GM19372 (cell line): ENCODE measurements at regions not wholly inside any gene's neighbourhood (a gene's known extent, or its start where the extent isn't known, plus 50 kb on each side); places are given as distances from the start of the nearest gene placed in this dataset.

Source experiments
- ATAC-seq: cut with Tn5 transposase; IDR thresholded peaks from one replicate; pipeline ENCODE4 v1.9.1; 2021; ENCODE audit warnings: mild to moderate bottlenecking, low read depth, moderate library complexity; ENCODE audit not compliant: unreplicated experiment

DNA sequence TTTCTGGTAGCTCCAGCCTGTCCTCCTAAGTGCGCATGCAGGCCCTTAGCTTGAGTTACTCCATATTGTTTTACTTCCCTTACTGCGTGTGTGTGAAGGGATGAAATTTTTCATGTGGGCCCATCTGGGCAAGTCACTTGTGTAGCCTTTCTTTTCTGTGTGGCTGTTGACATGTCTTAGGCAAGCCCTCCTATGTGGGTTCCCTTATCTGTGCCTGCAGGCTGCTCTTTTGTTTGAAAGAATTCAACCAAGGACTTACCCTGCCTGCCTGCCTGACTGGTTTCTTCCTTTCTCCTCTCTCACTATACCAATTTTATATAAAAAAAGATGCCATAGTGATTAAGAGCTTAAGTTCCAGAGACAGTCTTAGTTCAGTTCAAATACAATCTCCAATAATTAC is 249.3 kb downstream of the ATG4C start:
- no peak for ATAC-seq

DNA sequence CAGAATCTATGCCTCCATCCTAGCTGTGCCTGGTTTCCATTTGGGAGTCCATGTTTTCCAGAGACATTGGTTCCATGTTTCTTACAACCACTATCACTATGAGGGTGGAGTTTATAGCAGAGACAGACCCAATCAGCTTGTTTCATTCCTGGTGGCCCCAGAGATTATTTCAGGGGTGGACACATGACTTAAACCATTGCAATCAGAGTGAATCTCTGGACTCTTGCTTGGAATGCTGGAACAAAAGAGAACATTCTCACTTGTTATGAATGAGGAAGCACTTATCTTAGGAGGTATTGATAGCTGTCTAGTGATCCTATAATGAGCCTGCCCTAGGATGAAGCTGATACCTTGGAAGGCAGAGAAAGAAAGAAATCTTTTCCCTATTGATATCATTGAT is 250.3 kb downstream of the ATG4C start:
- ATAC-seq: no peak

DNA sequence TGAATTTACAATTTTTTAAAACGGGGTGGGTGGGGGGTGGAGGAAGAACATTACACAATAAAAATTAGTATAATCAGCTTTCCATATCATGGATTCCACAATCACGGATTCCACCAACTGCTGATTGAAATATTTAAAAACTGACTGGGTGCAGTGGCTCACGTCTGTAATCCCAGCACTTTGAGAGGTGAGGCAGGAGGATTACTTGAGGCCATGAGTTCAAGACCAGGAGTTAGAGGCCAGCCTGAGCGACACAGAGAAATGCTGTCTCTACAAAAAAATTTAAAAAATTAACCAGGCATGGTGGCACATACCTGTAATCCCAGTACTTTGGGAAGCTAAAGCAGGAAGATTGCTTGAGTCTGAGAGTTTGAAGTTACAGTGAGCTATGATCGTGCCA is 254.7 kb downstream of the ATG4C start:
- ATAC-seq: no peak

DNA sequence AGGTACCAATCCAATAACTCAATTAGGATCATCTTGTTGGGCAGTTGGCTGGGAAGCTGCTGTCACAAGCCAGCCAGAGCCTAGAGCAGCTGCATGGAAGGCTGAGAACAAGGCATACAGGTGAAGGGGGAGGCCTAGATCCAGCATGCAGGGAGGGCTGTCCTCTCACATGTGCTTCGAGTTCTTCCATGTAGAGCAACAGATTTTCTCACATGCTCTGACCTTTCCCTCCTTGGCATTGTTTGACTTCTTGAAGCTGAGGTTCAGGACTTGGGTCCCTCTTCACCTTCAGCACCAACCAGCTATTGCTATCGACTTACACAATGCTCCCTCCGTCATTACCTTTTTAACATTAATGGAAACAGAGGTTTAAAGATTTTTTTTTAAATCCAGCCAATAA is 257.7 kb downstream of the ATG4C start:
- ATAC-seq: no peak

DNA sequence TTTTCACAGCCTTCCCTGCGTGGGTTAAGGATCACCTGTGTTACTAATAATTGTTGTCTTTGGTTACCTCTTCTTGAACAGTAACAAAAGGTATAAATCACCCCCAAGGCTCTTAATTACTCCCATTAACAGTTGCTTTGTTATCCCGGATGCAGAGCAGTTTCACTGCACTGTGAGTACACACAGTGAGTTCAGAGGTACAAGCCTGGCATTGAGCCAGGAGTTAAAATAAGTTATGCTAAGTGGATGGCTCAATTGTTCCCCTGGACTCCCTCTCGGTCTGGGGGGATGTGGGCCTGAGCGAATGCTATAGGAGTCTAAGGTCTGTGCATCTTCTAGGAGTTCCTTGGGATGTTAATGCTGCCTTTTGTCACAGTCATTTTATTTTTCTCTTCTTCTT is 258.3 kb downstream of the ATG4C start:
- ATAC-seq: no peak

DNA sequence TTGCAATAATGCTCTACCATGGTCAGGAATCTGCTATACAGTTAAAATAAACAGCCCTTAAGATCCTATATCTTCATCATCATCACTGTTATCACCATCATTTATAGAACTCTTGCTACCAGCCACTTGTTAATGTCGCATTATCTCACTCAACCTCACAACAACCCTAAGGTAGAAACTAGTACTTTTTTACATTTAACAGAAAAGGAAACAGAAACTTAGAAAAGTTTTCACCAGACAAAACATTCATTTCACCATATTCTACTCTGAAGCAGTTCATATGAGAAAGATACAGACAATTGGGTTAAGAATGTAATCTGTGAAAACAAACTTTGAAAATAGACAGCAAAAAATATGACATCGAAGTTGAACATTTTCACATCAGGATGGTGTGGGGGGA is 262.6 kb downstream of the ATG4C start:
- ATAC-seq: no peak

DNA sequence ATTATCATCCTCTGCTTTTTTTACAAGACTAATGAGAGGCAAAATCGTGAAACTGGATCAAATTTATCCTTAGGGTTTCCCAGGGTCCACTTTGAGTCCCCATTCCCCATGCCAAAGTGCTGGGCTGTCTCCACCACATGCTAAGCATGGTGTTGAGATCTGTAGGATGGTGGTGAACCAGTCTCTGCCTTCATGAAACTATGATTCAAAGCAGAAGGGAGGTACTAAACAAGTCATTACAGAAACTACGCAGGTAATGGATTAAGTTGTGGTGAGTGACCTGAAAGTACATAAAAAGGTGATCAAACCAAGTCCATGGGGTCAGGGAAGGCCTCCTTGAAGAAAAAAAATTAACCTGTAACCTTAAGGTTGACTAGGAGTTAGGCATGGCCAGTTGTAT is 265.2 kb downstream of the ATG4C start:
- no peak for ATAC-seq

DNA sequence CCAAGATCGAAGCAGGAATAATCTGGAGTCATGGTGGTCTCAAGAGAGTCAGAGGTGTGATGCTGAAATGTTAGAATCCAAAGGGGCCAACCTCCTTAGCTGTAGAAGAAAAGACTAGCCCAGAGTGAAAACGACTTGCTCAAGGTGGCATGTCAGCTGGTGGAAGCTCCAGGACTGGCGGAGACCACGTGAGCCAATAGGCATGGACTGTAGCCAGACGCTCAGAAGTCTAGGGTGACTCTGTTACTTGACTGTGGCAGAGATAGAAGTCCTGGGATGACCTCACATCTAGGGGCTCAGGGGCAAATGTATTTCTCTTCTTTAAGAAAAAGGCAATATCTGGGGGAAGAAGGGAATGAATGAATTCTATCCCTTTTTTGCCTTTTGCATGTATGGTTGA is 267.4 kb downstream of the ATG4C start:
- no peak for ATAC-seq

DNA sequence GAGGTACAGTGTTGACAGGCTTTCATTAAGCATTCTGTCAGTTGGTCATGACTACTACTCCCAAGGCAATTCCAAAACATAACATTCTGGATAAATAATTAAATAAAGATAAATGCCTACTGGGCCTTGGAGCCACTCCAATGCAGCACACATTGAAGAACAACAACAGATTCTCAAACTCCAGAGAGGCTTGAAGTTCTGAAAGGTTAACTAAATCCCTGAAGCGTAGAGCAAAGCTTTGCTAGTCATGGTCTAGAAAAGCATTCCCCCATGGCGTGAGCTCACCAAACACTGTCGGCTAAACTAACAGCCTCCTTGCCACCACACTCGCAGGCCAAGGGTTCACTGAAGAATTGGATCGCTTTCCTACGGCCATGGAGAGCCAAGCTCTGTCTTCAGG is 268.0 kb downstream of the ATG4C start:
- ATAC-seq: no peak

DNA sequence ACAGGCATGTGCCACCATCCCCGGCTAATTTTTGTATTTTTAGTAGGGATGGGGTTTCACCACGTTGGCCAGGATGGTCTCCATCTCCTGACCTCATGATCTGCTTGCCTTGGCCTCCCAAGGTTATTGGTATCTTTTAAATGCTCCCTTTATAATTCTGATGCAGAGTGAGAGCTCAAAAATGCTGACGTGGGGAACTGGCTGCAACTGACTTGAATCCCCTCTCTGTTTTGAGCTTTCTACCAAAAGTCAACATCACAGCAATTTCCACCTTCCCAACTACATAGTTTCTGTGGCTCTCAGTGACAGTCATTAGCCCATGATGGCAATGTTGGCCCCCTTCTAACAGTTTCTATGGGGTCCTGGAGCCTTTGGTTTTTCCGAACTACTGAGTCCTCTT is 268.2 kb upstream of the FOXD3 start:
- no peak for ATAC-seq

DNA sequence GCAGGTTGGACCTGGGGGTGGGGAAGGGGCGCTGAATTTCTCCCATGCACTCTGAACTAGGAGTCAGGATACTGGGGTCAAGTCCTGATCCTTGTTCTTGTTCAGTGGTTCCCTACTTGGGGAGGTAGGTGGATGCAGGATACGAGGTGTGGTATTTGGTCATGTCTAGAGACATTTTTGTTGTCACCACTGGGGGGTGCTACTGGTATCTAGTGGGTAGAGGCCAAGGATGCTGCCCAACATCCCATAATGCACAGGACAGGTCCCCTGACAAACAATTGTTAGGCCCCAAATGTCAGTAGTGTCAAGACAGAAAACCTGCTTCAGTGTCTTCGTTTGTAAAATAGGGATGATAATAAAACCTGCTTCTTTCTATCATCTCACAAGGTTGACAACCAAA is 259.0 kb upstream of the FOXD3 start:
- ATAC-seq: no peak

DNA sequence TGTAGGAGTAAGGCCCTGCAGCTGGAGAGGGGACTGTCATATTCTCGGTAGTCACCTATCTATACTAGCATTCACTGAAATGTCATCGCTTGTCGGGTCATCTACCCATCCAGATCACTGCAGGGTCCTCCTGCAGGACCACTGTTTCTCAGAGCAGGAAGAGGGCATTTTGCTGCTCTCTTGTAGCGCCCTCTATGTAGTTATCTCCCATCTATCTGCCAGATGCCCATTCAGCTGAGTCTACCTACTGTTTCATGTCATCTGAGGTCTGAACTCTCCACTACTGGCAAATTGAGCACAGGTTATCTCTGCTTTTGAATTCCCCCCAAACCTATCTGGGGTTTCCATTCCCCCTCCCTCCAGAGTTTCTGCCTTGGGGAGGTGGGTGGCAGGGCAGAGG is 258.2 kb upstream of the FOXD3 start:
- ATAC-seq: no peak

DNA sequence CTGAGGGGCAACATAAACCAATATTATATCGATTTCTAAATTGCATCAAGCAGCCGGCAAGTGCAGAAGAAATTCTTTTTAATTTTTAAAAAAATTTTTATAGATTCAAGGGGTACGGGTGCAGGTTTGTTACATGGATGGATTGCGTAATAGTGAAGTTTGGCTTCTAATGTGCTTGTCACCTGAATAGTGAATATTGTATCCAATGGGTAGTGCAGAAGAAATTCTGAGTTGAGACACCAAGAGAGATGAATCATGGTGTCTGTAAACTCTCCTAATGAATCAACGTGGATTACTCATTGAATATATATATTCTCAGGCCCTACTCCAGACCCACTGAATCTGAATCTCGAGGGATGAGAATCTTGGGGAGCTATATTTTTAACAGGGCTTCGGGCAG is 253.7 kb upstream of the FOXD3 start:
- ATAC-seq: no peak

DNA sequence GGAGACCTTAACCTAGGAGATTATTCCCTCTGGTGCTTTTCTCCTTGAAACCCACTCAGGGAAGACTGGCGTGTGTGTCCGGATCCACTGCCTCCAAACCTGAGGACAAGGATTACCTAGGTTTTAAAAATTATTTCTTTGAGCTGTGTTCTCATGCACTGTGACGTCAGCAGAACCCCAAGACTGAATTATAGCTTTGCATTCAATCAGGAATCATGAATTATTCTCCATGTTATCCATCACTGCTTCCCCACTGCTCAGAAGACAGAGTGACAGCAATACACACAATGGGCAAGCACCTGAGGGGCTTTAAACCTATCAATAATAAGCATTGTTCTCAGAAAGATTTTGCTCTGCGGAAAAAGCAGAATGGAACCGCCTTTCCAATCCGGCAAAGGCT is 253.2 kb upstream of the FOXD3 start:
- no peak for ATAC-seq

DNA sequence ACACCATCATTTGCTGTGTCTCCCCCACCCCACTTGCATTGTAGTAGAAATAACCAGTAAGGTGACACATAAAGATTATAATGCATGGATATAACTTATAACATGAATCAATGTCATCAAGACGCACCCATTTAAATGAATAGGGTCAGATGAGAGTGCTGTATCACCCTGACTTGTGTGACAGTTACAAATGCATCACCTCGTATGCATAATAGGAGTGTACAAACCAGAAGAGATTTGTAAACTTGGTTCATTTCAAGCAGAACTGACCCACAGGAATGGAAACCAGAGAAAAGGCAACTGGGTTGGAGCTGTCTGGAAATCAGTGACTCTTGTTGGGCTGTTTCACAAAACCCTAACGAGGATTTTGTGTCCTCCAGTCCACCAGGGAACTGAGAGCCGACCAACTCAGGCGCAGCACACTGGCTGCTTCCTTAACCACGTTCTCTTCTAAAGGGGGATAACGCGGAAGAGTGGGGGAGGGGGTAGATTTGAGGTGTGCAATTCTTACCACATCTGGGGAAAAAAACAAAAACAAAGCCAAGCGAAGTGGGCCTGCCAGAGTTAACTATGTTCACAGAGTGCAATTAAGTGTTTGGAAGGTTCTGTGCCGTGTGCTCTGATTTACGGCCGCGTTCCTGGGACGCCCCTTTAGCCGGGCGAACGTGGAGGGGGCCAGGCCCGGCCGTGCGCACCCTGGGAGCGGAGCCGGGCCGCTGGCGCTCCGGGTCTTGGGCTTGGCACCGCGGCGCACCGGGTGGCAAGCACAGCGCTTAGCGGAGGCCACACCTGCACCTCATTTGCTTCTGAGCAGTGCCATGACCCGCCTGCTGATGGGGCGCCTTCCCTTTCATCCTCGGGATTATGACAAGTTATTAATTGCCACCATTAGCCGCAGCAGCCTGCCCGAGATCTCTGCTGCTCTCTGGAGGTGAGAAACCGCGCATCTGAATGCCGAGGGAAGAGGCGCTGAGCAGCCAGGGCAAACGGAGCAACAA is 248.8 kb upstream of the FOXD3 start:
- ATAC-seq: no peak

DNA sequence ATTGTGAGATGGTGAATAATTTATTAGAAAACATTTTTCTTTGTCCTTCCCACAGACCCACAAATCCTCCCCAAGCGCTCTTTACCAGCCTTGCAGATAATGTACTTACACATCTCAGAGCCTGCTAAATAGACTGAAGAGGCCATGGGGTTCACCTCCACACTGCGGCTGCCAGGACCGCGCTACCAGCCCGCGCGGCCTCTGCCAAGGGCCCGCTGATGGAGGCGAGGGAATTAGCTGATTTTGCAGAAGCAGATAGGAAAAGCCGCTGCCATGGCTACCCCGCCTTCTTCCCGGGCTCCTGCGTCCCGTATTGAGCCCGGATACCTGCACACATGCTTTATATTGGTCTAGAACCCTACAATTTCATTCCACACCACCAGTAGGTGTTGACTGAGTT is 248.0 kb upstream of the FOXD3 start:
- ATAC-seq: no peak

DNA sequence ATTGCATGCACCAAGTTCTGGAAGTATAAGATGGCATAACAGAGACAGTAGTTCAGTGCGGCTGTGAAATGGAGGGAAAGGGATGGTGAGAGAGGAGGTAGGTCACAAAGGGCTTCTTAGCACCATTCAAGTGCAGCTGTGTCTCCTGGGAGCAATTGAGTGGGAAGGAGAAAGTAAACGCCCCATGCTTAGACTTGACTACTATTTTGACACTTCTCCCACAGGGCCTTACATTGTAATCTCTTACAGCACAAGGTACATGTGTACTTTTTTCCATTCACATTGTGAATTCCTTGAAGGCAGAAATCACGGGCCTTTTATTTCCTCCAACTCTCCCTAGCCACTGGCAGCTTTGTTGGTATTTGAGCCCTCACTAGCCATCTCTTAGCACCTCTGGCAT is 239.6 kb upstream of the FOXD3 start:
- no peak for ATAC-seq

DNA sequence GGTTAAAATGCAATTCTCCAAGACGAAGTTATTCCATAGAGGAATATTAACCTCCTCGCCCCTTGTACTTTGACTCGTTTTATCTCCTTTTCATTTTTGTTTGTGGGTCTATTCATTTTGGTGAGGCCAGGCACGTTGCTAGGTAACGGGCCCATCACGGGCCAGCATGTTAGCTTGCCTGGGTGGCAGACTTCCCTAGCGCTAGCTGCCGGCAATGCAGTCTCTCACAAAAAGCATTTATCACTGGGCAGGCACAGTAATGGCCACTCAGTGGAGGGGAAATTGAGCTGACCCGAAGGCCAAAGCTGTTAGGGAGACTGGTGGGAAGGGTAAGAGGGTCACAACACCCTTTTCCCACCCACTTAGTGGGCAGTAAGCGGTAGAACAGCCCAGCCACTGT is 234.4 kb upstream of the FOXD3 start:
- ATAC-seq: no peak

DNA sequence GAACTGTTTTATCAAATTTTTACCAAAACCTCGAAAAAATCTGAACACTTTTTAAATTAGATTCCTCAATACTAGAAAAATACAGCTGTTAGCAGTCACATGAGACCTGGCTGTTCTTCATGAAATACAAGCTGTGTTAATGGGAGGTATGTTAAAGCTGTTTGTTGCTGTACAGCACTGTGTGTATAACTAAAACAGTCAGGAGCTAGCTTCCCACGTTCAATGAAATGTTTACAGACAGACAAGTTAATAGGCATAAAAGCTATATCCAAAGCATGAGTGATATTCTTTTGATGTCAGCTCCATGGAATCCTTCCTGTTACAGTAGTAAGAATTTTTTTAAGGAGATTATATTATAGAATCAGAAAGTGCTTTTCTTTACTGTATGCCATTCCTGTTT is 223.2 kb upstream of the FOXD3 start:
- no peak for ATAC-seq

DNA sequence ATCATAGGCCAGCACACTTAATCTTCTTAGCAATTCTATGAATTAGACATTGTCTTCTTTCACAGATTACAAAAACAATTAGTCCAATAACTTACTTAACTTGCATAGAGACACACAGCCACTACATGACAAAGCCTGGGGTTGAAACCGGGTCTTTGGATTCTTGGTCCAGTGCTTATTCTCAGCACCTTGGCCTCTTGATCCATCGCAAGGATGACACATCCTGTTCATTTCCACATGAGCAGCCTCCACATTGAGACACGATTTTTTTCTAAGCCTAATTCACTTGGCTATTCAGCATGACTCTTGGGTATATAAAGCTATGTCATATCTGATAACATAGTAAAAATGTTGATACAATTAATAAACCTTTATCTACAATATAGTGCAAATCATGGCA is 221.0 kb upstream of the FOXD3 start:
- ATAC-seq: no peak

DNA sequence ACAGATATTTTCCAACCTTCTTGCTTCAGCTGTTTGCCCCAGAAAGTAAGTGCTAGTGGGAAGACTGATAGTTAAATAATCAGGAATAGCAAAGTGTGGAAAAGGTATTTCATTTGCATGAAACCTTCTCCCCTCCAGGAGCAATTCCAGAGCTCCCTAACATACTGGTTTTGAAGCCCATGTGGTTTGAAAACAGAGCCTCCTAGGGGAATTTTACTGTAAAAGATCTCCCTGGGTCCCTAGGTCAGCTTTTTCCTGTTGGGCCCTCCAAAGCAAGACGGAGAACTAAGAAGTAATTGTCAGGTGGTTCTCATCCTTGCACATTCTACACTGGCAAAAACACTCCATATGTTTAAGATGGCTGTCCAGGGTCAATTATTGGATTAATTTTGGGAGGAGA is 218.7 kb upstream of the FOXD3 start:
- ATAC-seq: no peak

DNA sequence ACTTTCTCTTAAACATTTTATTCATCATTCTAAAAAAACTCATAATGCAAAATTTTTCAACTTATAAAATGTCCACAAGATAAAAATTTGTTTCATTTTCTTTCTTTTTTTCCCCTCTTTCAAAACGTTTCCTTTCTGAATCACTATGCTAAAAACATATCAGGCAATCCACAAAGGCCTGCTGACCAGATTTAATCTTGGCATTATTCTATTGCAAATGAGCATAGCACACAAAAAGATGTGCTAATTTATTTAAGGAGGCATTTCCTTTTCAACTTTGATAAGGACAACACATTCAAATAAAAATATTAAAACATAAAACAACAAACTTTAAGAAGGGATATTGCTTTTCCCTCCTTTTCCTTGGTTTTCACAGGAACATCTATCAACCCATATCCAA is 215.3 kb upstream of the FOXD3 start:
- no peak for ATAC-seq

DNA sequence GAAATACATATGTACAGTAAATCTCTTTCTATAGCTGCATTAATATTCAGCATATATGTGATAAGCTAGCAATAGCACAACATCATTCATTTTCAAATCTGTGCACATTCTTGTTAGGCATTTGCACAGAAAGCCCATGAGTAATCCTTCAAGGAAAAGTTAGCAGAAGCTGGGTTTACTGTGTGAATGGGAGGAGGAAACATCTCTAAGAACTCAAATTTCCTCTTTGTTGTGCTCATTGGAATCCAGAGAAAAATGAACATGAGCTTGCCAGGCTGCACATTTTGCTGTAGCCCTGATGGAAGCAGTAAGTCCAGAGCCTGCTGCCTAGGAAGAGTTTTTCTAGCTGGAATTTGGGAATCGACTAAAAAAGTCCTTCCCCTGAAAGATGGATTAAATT is 214.2 kb upstream of the FOXD3 start:
- no peak for ATAC-seq
